ENCODE measurements at regions not wholly inside any gene's neighbourhood (a gene's known extent, or its start where the extent isn't known, plus 50 kb on each side); places are given as distances from the start of the nearest gene placed in this dataset.
"Not testable (repeated sequence)": the region's sequence is repeated elsewhere in the genome, so short reads cannot be mapped to it uniquely, and the experiment has no call there.

DNA sequence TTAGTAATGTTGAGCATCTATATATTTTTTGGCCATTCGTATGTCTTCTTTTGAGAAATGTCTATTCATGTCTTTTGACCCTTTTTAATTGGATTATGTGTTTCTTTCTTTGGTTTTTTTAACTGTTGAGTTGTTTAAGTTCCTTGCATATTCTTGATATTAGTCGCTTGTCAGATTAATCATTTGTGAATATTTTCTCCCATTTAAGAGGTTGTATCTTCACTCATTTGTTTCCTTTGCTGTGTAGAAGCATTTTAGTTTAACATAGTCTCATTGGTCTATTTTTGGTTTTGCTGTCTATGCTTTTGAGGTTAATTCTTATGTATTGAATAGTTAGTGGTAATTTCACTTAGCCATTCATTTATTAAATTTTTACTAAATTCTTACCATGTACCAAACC lies 283.8 kb downstream of the ZPLD1 start:
- intact Hi-C loops (cut with DNase I, micrococcal nuclease): no loop called here
- H3K9me3 ChIP-seq: no peaks in the 10 kb centered on the region
- H3K36me3 ChIP-seq (ENCODE audit: low read depth): no peaks in the 10 kb centered on the region
- TF ChIP-seq, protein P1, sequence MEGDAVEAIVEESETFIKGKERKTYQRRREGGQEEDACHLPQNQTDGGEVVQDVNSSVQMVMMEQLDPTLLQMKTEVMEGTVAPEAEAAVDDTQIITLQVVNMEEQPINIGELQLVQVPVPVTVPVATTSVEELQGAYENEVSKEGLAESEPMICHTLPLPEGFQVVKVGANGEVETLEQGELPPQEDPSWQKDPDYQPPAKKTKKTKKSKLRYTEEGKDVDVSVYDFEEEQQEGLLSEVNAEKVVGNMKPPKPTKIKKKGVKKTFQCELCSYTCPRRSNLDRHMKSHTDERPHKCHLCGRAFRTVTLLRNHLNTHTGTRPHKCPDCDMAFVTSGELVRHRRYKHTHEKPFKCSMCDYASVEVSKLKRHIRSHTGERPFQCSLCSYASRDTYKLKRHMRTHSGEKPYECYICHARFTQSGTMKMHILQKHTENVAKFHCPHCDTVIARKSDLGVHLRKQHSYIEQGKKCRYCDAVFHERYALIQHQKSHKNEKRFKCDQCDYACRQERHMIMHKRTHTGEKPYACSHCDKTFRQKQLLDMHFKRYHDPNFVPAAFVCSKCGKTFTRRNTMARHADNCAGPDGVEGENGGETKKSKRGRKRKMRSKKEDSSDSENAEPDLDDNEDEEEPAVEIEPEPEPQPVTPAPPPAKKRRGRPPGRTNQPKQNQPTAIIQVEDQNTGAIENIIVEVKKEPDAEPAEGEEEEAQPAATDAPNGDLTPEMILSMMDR (IDR thresholded peaks at IDR 0.05): no peak
- ATAC-seq (no peak), DNase-seq (no peak)
- no peaks in the 10 kb centered on the region for H3K4me1 ChIP-seq (ENCODE audit: low read depth)
- H3K4me3 ChIP-seq: no peak overlapping the region

DNA sequence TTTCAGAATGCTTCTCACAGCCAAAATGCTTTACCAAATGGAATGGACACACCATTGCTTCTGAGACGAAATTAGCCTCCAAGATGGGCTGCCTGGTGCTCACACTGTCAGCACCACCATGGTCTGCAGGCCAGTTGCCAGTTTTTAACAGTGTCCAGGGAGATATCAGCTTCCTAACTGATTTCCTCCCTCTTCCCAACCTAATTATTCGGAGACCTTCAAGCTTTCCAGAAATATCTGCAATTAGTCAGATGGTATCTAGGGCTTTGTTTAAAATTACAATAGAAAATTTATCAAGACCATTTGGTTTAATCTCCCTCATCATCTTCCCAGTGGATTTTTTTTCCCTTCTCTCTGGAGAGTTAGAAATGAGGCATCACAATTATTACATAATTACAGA lies 287.5 kb downstream of the ZPLD1 start:
- no peak for DNase-seq
- ATAC-seq: no peak
- TF ChIP-seq, protein P1 (IDR thresholded peaks at IDR 0.05): no peak
- no peaks in the 10 kb centered on the region for H3K9me3 ChIP-seq
- H3K36me3 ChIP-seq (ENCODE audit: low read depth): no peaks in the 10 kb centered on the region
- no peak overlapping the region for H3K4me3 ChIP-seq
- H3K4me1 ChIP-seq (ENCODE audit: low read depth): no peaks in the 10 kb centered on the region
- intact Hi-C loops (cut with DNase I, micrococcal nuclease): no loop called here

DNA sequence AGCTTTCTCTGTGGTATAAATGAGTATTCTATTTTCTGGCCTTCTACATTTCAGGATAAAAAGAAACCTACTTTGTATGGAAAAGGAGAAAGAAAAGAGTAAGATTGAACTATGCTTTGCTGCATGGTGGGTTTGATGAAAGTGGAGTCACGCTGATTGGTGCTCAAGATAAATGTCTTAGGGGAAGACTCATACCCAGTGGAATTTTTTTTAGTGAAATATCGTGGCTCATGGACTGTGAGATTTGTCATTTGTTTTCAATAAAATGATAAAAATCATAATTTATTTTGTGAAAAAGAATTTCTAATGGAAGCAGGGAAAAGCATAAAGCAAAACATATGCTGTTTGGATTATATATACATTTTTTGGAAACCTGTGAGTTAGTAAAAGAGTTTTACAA lies 292.5 kb downstream of the ZPLD1 start:
- intact Hi-C loops (cut with DNase I, micrococcal nuclease): no loop called here
- Histone ChIP-seq H3K9me3 (no peaks in the 10 kb centered on the region), H3K4me1 (ENCODE audit: low read depth) (no peaks in the 10 kb centered on the region), H3K4me3 (no peak overlapping the region), H3K36me3 (ENCODE audit: low read depth) (no peaks in the 10 kb centered on the region)
- TF ChIP-seq, protein P1 (IDR thresholded peaks at IDR 0.05): no peak
- ATAC-seq (no peak), DNase-seq (no peak)

DNA sequence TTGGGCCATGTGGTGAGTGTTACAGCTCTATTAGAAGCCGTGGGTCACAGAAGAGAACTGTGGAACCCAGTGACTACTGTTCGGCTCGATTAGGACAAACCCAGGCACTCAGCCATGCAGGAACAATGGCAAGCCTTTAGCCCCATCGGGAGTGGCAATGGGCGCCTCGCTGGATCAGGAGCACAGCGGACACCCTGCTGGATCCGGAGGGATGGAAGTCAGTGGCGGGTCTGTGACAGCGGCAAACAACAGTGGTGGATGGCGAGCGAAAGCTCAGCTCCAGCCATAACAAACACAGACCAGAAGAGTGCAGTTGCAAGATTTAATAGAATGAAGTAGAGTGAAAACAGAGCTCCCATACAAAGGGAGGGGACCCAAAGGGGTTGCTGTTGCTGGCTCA lies 297.8 kb downstream of the ZPLD1 start:
- H3K36me3 ChIP-seq (ENCODE audit: low read depth); DNase-seq; intact Hi-C loops (cut with DNase I, micrococcal nuclease); H3K9me3 ChIP-seq; ATAC-seq; H3K4me1 ChIP-seq (ENCODE audit: low read depth); H3K4me3 ChIP-seq: not testable (repeated sequence)

DNA sequence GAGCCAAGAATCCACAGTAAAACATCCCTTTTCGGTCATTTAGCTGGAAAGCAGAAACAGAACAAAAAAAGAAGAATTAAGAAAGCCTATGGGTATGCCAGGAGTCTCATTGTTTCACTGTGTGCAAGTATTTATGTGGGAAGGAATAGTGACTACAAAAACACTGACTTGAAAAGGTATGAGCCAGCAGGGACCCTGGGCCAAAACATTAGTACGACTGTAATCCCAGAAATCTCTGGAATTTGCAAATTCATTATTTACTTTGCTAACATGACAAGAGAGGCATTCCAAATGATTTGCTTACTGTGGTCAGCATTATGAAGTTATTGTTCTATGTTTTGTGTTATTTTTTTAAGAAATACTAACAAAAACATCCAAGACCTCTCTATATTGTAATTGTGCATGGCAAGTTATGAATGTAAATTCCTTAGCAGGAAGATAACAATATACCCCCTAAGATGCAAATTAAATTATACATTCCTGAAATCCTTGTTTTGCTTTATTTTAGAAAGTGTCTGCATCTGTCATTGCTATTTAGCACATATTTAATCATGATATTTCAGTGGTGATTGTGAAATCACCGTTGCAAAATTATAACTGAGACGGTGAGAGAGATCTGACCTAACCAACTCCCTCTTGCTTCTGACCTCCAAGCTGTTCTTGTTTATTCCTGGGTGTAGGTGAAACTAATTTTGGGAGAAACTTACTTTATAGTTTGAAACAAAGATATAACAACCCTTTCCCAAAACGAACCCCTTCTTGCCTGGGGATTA lies 299.2 kb downstream of the ZPLD1 start:
- Histone ChIP-seq H3K9me3 (no peaks in the 10 kb centered on the region), H3K4me3 (no peak overlapping the region), H3K36me3 (ENCODE audit: low read depth) (no peaks in the 10 kb centered on the region), H3K4me1 (ENCODE audit: low read depth) (no peaks in the 10 kb centered on the region)
- TF ChIP-seq, protein P1 (IDR thresholded peaks at IDR 0.05): no peak
- intact Hi-C loops (cut with DNase I, micrococcal nuclease): no loop called here
- no peak for ATAC-seq
- no peak for DNase-seq

DNA sequence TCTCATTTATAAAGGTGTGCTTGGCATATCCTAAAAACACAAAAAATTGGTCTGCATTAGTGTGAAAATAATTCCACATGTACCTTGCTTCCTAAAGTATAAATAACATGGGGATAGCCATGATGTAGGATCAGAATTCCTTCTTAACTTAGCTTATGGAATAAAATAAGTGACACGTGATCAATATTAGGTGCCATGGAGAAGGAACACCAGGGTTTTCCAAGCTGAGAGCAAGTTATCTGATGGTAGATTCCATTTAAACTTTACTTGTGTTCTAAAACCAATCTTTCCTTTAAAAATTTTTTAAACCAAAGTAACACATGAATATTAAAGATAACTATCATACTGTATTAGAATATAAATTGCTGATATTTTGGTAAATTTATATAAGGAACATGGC lies 300.5 kb downstream of the ZPLD1 start:
- ATAC-seq (no peak), DNase-seq (no peak)
- Histone ChIP-seq H3K4me1 (ENCODE audit: low read depth) (no peaks in the 10 kb centered on the region), H3K4me3 (no peak overlapping the region), H3K36me3 (ENCODE audit: low read depth) (no peaks in the 10 kb centered on the region), H3K9me3 (no peaks in the 10 kb centered on the region)
- TF ChIP-seq, protein P1 (IDR thresholded peaks at IDR 0.05): no peak
- intact Hi-C loops (cut with DNase I, micrococcal nuclease): no loop called here
